ENCODE measurements at regions not wholly inside any gene's neighbourhood (a gene's known extent, or its start where the extent isn't known, plus 50 kb on each side); places are given as distances from the start of the nearest gene placed in this dataset.

GRCh38 chr6:77055711-77056110, 407.6 kb downstream of the HTR1B start:
- DNase-seq (ENCODE audit: insufficient read length) (no peak), FAIRE-seq (no peak)
- TF ChIP-seq TAF1 (IDR thresholded peaks at IDR 0.05; ENCODE audit: borderline replicate concordance, low read depth, low read length) (no peak), POLR2AphosphoS5 (IDR thresholded peaks at IDR 0.05; ENCODE audit: low read depth, low read length) (no peak), POLR2A (IDR thresholded peaks at IDR 0.05; ENCODE audit: low read depth, low read length) (no peak)

- TF ChIP-seq TAF1 (IDR thresholded peaks at IDR 0.05; ENCODE audit: borderline replicate concordance, low read depth, low read length) = no peak
- TF ChIP-seq POLR2AphosphoS5 (IDR thresholded peaks at IDR 0.05; ENCODE audit: low read depth, low read length) = no peak
- TF ChIP-seq POLR2A (IDR thresholded peaks at IDR 0.05; ENCODE audit: low read depth, low read length) = no peak
- DNase-seq (ENCODE audit: insufficient read length) = no peak
- FAIRE-seq = no peak
Measured at GRCh38 chr6:77040568-77041195, 422.6 kb downstream of the HTR1B start.

- DNase-seq (ENCODE audit: insufficient read length) (no peak), FAIRE-seq (no peak)
- TF ChIP-seq POLR2AphosphoS5 (IDR thresholded peaks at IDR 0.05; ENCODE audit: low read depth, low read length) = no peak
- TF ChIP-seq POLR2A (IDR thresholded peaks at IDR 0.05; ENCODE audit: low read depth, low read length) = no peak
- TF ChIP-seq TAF1 (IDR thresholded peaks at IDR 0.05; ENCODE audit: borderline replicate concordance, low read depth, low read length) = no peak
Measured at GRCh38 chr6:77038807-77039206, 424.5 kb downstream of the HTR1B start.

- no peak for TF ChIP-seq POLR2AphosphoS5 (IDR thresholded peaks at IDR 0.05; ENCODE audit: low read depth, low read length)
- no peak for TF ChIP-seq POLR2A (IDR thresholded peaks at IDR 0.05; ENCODE audit: low read depth, low read length)
- TF ChIP-seq TAF1 (IDR thresholded peaks at IDR 0.05; ENCODE audit: borderline replicate concordance, low read depth, low read length) = no peak
- DNase-seq (ENCODE audit: insufficient read length) (no peak), FAIRE-seq (no peak)
Measured at GRCh38 chr6:77037439-77037838, 425.9 kb downstream of the HTR1B start.

GRCh38 chr6:77036400-77036799, 426.9 kb downstream of the HTR1B start:
- no peak for TF ChIP-seq POLR2AphosphoS5 (IDR thresholded peaks at IDR 0.05; ENCODE audit: low read depth, low read length)
- no peak for TF ChIP-seq TAF1 (IDR thresholded peaks at IDR 0.05; ENCODE audit: borderline replicate concordance, low read depth, low read length)
- TF ChIP-seq POLR2A (IDR thresholded peaks at IDR 0.05; ENCODE audit: low read depth, low read length) = no peak
- no peak for DNase-seq (ENCODE audit: insufficient read length)
- FAIRE-seq = no peak

- FAIRE-seq (no peak), DNase-seq (ENCODE audit: insufficient read length) (no peak)
- TF ChIP-seq POLR2A (IDR thresholded peaks at IDR 0.05; ENCODE audit: low read depth, low read length) (no peak), TAF1 (IDR thresholded peaks at IDR 0.05; ENCODE audit: borderline replicate concordance, low read depth, low read length) (no peak), POLR2AphosphoS5 (IDR thresholded peaks at IDR 0.05; ENCODE audit: low read depth, low read length) (no peak)
Measured at GRCh38 chr6:77034161-77034560, 429.1 kb downstream of the HTR1B start.

- no peak for FAIRE-seq
- TF ChIP-seq TAF1 (IDR thresholded peaks at IDR 0.05; ENCODE audit: borderline replicate concordance, low read depth, low read length) (no peak), POLR2AphosphoS5 (IDR thresholded peaks at IDR 0.05; ENCODE audit: low read depth, low read length) (no peak), POLR2A (IDR thresholded peaks at IDR 0.05; ENCODE audit: low read depth, low read length) (no peak)
- no peak for DNase-seq (ENCODE audit: insufficient read length)
Measured at GRCh38 chr6:77030929-77031674, 432.2 kb downstream of the HTR1B start.

- TF ChIP-seq TAF1 (IDR thresholded peaks at IDR 0.05; ENCODE audit: borderline replicate concordance, low read depth, low read length) (no peak), POLR2A (IDR thresholded peaks at IDR 0.05; ENCODE audit: low read depth, low read length) (no peak), POLR2AphosphoS5 (IDR thresholded peaks at IDR 0.05; ENCODE audit: low read depth, low read length) (no peak)
- DNase-seq (ENCODE audit: insufficient read length) = no peak
- no peak for FAIRE-seq
Measured at GRCh38 chr6:77026341-77026740, 436.9 kb downstream of the HTR1B start.

GRCh38 chr6:77025736-77026223, 437.5 kb downstream of the HTR1B start:
- no peak for TF ChIP-seq TAF1 (IDR thresholded peaks at IDR 0.05; ENCODE audit: borderline replicate concordance, low read depth, low read length)
- TF ChIP-seq POLR2AphosphoS5 (IDR thresholded peaks at IDR 0.05; ENCODE audit: low read depth, low read length) = no peak
- TF ChIP-seq POLR2A (IDR thresholded peaks at IDR 0.05; ENCODE audit: low read depth, low read length) = no peak
- no peak for DNase-seq (ENCODE audit: insufficient read length)
- no peak for FAIRE-seq

- DNase-seq (ENCODE audit: insufficient read length) = no peak
- TF ChIP-seq POLR2AphosphoS5 (IDR thresholded peaks at IDR 0.05; ENCODE audit: low read depth, low read length) (no peak), POLR2A (IDR thresholded peaks at IDR 0.05; ENCODE audit: low read depth, low read length) (no peak), TAF1 (IDR thresholded peaks at IDR 0.05; ENCODE audit: borderline replicate concordance, low read depth, low read length) (no peak)
- no peak for FAIRE-seq
Measured at GRCh38 chr6:77021778-77022177, 441.5 kb downstream of the HTR1B start.

- no peak for FAIRE-seq
- TF ChIP-seq POLR2A (IDR thresholded peaks at IDR 0.05; ENCODE audit: low read depth, low read length) = no peak
- TF ChIP-seq POLR2AphosphoS5 (IDR thresholded peaks at IDR 0.05; ENCODE audit: low read depth, low read length) = no peak
- TF ChIP-seq TAF1 (IDR thresholded peaks at IDR 0.05; ENCODE audit: borderline replicate concordance, low read depth, low read length) = no peak
Measured at GRCh38 chr6:77021232-77021631, 442.1 kb downstream of the HTR1B start.

GRCh38 chr6:77019081-77019480, 444.2 kb downstream of the HTR1B start:
- no peak for DNase-seq (ENCODE audit: insufficient read length)
- no peak for FAIRE-seq
- no peak for TF ChIP-seq POLR2A (IDR thresholded peaks at IDR 0.05; ENCODE audit: low read depth, low read length)
- TF ChIP-seq TAF1 (IDR thresholded peaks at IDR 0.05; ENCODE audit: borderline replicate concordance, low read depth, low read length) = no peak
- no peak for TF ChIP-seq POLR2AphosphoS5 (IDR thresholded peaks at IDR 0.05; ENCODE audit: low read depth, low read length)

More at GRCh38 chr6:77021232-77021631, 442.1 kb downstream of the HTR1B start:
- no peak for DNase-seq (ENCODE audit: insufficient read length)
